Activated CD8-positive, alpha-beta memory T cell treated with anti-CD3 and anti-CD28 coated beads, Interleukin-2, amount 50 U/mL, for 24 hours (primary cell): ENCODE measurements at regions not wholly inside any gene's neighbourhood (a gene's known extent, or its start where the extent isn't known, plus 50 kb on each side); places are given as distances from the start of the nearest gene placed in this dataset.

Experiments
- DNase-seq: peaks from one replicate; pipeline ENCODE4 v3.0.0-alpha.2; 2020; ENCODE audit errors: extremely low read depth

GRCh38 chr18:47758000-47758399, 172.5 kb downstream of the SMAD2 start:
- DNase-seq: no peak

DNA sequence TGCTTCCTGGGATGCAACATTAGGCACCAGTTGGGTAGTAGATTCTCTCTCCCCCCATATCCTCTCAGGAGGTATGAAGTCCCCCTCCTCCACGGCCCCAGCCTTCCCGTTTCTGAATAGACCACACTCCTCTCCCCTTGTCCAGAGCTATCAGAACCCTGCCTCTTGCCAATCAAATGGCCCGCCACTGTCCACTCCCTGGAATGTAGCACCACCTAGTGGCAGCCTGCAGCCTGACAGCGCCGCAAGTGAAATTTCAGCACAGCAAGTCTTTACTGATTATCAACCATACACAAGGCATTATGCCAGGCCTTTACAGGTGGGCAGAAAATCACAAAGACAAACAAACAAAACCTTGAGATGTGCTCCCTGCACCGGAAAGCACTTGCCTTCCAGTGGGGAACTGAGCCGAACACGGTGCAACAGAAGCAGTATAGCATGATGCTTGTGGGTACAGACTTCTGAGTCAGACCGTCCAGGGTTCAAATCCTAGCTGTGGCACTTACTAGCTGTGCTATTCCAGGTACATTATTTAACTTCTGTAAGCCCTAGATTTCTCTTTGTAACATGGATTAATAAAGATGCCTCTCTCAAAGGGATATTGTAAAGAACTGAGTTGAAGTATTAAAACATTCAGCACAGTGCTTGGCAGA, 174.0 kb downstream of the SMAD2 start:
- DNase-seq: peak; percentile 7

- no peak for DNase-seq
Measured at GRCh38 chr18:47755102-47755456, 175.4 kb downstream of the SMAD2 start.

GRCh38 chr18:47754311-47755101, 176.0 kb downstream of the SMAD2 start:
- no peak for DNase-seq

- DNase-seq: no peak
Measured at GRCh38 chr18:47752796-47753645, 177.4 kb downstream of the SMAD2 start.

DNA sequence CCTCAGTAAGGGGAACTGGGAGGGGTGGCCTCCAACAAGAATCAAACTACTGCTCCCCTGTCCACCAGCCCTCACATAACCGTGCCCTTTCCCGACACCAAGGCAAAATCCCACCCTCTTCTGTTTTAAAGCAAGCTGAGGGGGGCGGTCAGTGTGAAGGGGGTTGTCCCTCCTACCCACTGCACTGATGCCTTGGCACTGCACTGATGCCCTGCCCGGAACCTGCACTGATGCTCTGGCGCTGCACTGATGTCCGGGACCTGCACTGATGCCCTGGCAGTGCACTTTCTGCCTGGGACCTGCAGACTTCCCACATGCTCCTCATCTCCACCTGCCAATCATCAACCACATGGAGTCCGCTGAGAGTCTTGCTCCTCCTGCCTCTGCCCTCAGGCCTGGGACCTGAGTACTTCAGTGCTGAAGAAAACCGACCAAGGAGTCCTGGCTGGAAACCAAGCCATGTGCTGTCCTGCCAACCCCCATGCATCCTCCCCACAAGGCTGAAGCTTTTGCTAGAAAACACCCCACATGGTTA, 179.5 kb downstream of the SMAD2 start:
- DNase-seq: no peak

DNA sequence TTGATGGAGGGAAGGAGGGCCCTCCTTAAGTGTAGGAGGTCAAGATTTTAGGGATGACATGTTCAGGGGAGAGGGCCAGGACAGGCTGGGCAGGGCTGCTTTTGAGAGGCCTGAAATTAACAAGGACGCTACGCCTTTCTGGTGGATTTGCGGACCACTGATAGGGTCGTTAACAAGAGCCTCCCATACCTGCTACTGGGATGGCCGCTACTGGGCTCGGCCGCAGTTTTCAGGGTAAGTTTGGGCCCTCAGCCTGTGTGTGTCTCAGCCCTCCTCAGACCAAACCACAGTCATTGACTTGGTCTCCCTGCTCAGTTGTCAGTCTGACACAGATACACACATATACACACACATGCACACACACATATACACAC, 180.9 kb downstream of the SMAD2 start:
- DNase-seq: no peak

DNA sequence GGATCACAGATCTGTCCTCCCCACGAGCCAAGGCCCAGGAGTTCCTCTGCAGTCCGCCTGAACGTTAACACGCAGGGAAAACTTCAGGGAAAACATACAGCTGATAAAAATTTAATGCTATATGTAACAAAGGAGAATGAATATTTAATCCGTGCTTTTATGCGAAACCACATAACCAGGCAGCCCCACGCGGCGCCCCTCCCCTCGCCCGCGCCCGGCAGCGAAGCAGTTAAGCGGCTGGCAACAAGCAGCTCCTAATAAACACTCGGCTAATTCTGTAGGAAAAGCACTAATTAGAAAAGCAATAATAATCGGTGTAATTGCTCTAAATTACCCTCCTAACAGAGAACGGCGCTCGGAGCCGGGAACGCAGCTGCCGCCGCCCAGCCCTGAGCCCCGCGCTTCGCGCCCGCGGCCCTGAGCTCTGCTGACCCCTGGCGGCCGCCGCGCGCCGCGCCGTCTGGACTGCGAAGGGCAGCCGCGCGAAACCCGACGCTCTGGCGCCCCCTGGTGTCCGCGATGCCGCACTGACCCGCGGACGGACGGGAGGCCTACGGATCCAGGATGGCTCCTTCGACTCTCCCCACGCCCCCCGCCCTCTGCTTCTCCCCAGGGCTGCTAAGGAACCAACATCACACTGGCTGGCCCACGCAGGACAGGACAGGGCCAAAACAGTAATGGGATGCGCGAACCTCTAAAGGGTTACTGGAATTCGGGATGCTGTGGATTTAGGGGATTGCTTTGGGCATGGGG, 181.4 kb downstream of the SMAD2 start:
- DNase-seq: peak; percentile 40

DNA sequence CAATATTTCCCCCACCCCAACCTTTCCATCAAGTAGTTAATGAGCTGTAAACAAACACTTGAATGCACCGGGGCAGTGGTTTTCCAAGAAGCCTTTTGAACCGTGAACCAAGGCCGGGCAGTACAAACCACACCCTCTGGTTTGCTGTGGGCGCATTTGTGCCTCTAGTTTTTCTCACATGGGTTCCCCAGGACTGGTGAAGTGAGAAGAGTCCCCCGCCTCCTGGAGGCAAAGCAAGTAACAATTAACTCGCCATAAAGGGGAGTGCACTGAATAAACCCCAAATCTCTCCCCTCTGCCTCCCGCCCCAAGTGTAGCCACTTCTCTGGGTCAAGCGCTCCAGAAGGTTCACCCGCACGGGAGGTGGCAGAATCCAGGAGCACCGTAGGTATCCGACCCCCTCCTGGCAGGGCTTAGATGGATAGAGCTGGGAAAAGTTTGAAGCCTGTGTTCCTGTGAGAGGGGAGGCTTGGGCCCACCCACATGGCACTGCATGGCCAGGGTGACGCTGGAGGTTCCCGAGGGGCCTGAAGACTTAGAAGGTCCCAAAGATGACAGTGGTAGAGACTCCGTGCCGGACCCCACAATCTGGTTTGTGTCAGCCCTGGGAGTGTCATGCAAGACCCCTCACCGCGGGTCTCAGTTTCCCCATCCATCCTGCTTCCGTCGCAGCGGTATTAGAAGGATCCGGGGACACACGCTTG, 182.2 kb downstream of the SMAD2 start:
- DNase-seq: no peak

DNA sequence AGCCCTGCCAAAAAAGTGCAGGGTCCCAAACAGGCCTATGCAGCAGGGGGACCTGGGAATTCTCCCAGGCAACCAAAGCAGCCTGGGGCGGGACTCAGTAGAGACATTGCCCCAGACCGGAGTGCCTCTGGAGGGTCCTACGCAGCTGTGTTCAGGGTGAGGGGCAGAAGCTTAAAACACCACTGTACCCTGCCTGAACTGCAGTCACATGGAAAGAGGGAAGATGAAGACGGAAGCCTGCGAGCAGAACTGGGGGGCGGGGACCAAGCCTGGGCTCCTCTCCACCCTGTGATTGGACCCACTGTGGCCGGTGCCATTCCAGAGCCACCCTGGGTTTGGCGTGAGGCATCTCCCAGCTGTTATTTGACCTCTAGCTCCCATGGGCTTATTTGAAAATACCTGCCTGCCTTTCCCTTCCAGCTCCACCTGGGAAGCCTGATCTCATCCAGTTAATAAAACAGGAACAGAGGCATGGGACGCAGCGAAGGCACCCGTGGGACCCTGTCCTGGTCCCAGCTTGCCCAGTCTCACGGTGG, 183.1 kb downstream of the SMAD2 start:
- no peak for DNase-seq

- DNase-seq: no peak
Measured at GRCh38 chr18:47746615-47747014, 183.8 kb downstream of the SMAD2 start.

DNA sequence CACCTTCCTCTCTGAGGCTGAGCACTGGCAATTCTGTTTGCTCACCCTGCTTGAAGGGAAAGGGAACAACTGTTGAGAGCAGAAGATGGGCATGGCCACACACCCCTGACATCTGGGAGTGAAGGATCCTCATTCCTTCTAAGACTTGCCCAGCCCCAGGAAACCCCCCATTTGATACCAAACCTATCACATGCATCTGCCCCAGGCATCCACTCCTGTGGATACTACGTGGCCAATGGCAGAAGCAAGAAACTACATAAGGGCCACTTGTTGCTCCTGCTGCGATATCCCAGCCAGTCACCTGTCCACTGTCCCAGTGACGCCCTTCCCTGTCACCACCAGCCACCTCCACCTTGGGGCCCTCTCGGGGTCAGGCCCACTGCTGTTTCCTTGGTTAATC, 185.2 kb downstream of the SMAD2 start:
- DNase-seq: no peak

DNA sequence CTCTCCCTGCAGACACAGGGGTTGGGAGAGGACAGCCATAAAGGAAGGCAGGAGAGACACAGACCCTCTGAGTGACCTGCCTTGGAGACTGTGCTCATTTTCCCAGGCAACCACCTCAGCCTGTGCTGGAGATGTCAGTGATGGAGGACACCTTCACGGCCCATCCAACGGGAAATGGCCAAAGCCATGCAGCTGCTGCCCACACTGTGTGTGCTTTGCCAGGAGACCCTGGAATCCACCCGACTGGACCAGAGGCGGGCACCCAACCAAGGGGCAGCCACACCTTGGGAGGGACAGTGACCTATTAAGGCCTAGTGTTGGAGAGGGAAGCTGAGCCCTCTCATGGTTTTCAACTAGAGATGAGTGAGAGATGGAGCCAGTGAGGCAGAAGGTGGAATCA, 192.5 kb downstream of the SMAD2 start:
- no peak for DNase-seq

DNA sequence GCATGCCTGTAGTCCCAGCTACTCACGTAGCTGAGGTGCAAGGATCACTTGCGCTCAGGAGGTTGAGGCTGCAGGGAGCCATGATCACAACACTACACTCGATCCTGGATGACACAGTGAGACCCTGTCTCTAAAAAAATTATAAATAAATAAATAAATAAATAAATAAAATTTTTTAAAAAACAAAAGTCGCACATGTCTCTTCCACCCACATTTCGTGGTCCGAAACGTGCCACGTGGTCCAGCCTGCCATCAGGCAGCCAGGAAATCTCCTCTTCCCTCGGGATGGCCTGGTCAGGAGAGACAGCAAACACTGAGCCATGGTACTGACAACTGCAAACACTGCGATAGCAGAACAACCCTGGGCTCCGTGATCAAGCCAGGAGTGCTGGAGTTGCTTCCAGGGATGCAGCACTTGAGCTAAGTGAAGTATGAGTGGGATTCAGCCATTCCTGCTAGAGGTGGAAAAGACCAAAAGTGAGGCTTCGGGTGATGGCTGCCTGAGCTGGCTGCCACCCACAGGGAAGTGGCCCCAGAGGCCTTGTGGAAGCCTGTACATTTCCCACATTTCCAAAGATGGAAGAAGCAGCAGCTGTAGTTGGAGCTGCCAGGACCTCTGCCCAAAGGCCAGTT, 193.1 kb downstream of the SMAD2 start:
- no peak for DNase-seq

GRCh38 chr18:47736376-47737140, 193.9 kb downstream of the SMAD2 start:
- no peak for DNase-seq

GRCh38 chr18:47735041-47735702, 195.3 kb downstream of the SMAD2 start:
- DNase-seq: no peak

DNA sequence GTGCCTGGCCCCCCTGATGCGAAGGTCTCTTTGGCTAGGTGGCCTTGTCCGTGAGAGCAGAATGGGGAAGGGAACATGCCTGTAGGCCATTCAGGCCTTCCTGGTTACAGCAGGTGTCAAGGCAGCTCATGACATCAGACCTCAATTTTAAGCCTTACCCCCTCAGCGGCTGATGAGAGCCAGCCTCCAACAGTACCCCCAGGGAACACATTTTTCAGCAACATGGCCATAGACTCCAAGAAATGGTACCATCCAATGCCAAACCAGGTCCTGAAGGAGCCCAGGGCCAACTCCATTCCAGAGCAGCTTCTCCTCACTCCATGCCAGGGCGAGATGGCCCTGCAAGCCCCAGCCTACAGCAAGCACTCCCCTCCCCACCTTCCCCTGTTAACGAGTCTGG, 199.2 kb downstream of the SMAD2 start:
- DNase-seq: no peak

- DNase-seq: no peak
Measured at GRCh38 chr18:47730795-47731194, 199.7 kb downstream of the SMAD2 start.

DNA sequence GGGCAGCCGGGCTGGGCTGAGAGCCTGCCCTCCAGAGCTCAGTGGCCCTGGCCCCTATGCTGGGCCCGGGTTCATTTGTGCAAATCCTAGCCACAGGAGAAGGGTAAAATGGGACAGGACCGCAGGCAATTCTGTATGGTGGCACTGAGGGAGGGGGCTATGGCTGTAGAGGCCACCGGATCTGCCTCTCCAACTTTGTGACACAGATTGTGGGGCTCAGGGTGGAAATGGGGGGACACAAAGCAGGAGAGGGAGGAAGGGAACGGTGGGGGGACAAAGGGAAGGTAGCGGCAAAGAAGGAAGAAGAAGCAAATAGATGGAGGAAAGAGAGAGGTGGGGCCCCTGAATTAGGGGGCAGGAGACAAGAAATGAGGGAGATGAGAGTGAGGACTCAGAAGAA, 201.1 kb downstream of the SMAD2 start:
- no peak for DNase-seq
